GM20431 (cell line): ENCODE measurements at regions not wholly inside any gene's neighbourhood (a gene's known extent, or its start where the extent isn't known, plus 50 kb on each side); places are given as distances from the start of the nearest gene placed in this dataset.

Source experiments
- in situ Hi-C: fragments of 300-500 bp; cut with MseI, MboI; formaldehyde crosslinking; loops from one replicate; pipeline ENCODE4 v1.15.0; 2020; ENCODE audit warnings: low sequenced_read_pairs; ENCODE audit not compliant: unreplicated experiment

GRCh38 chr3:44065311-44066094 lies 176.2 kb upstream of the TOPAZ1 start:
- in situ Hi-C loops: no loop called here

GRCh38 chr3:44066806-44067205 lies 174.9 kb upstream of the TOPAZ1 start:
- in situ Hi-C loops: no loop called here

GRCh38 chr3:44067431-44067830 lies 174.3 kb upstream of the TOPAZ1 start:
- in situ Hi-C loops: no loop called here

GRCh38 chr3:44068753-44069152 lies 172.9 kb upstream of the TOPAZ1 start:
- in situ Hi-C loops: no loop called here

GRCh38 chr3:44069276-44069675 lies 172.4 kb upstream of the TOPAZ1 start:
- in situ Hi-C loops: no loop called here

- in situ Hi-C loops: no loop called here
Measured at GRCh38 chr3:44070841-44071546, 170.7 kb upstream of the TOPAZ1 start.

- in situ Hi-C loops: no loop called here
Measured at GRCh38 chr3:44072601-44073540, 168.8 kb upstream of the TOPAZ1 start.

- in situ Hi-C loops: no loop called here
Measured at GRCh38 chr3:44074181-44074580, 167.5 kb upstream of the TOPAZ1 start.

- in situ Hi-C loops: no loop called here
Measured at GRCh38 chr3:44076221-44076829, 165.4 kb upstream of the TOPAZ1 start.

GRCh38 chr3:44077267-44077666 lies 164.4 kb upstream of the TOPAZ1 start:
- in situ Hi-C loops: no loop called here

GRCh38 chr3:44078863-44079262 lies 162.8 kb upstream of the TOPAZ1 start:
- in situ Hi-C loops: no loop called here

- in situ Hi-C loops: no loop called here
Measured at GRCh38 chr3:44079916-44080315, 161.8 kb upstream of the TOPAZ1 start.

GRCh38 chr3:44080474-44081072 lies 161.1 kb upstream of the TOPAZ1 start:
- in situ Hi-C loops: no loop called here

- in situ Hi-C loops: no loop called here
Measured at GRCh38 chr3:44090036-44090435, 151.7 kb upstream of the TOPAZ1 start.

GRCh38 chr3:44092497-44092896 lies 149.2 kb upstream of the TOPAZ1 start:
- in situ Hi-C loops: no loop called here

- in situ Hi-C loops: no loop called here
Measured at GRCh38 chr3:44093531-44093930, 148.2 kb upstream of the TOPAZ1 start.

- in situ Hi-C loops: no loop called here
Measured at GRCh38 chr3:44098656-44099415, 142.8 kb upstream of the TOPAZ1 start.

- in situ Hi-C loops: no loop called here
Measured at GRCh38 chr3:44099566-44100297, 142.0 kb upstream of the TOPAZ1 start.
